Stomach (tissue), 4 donors: ENCODE measurements at regions not wholly inside any gene's neighbourhood (a gene's known extent, or its start where the extent isn't known, plus 50 kb on each side); places are given as distances from the start of the nearest gene placed in this dataset.

Source experiments
- CTCF ChIP-seq, 7 experiments: fragments of 450-650 bp in 4 of 7; fragments of 200-600 bp in 3 of 7; sonication (generic) in 3 of 7; IDR thresholded peaks; one replicate each; pipeline ENCODE4 v1.5.1; 2016 to 2019; ENCODE audit warnings: antibody characterized with exemption in 7 of 7, control low read depth in 2 of 7, mild to moderate bottlenecking in 1 of 7
- EP300 ChIP-seq: sonication (generic); formaldehyde crosslinking; IDR thresholded peaks from one replicate; pipeline ENCODE4 v1.6.1; 2017; ENCODE audit warnings: antibody characterized with exemption
- POLR2A ChIP-seq, 4 donors: fragments of 450-650 bp; IDR thresholded peaks; one replicate each; pipeline ENCODE4 v1.6.1; 2016; ENCODE audit warnings: antibody characterized with exemption in 4 of 4, control low read depth in 2 of 4, mild to moderate bottlenecking in 1 of 4, moderate library complexity in 1 of 4
- POLR2AphosphoS5 ChIP-seq, 3 donors: sonication (generic); formaldehyde crosslinking; IDR thresholded peaks; one replicate each; pipeline ENCODE4 v1.6.1; 2016; ENCODE audit warnings: antibody characterized with exemption in 3 of 3

- no peak for TF ChIP-seq CTCF (IDR thresholded peaks at IDR 0.05)
- no peak for TF ChIP-seq POLR2AphosphoS5 (IDR thresholded peaks at IDR 0.05)
- no peak for TF ChIP-seq POLR2A (IDR thresholded peaks at IDR 0.05)
- TF ChIP-seq EP300 = no peak
These were observed 273.5 kb upstream of the EDA2R start for GRCh38 chrX:66912417-66912816.
